A673 (cell line): ENCODE measurements at regions not wholly inside any gene's neighbourhood (a gene's known extent, or its start where the extent isn't known, plus 50 kb on each side); places are given as distances from the start of the nearest gene placed in this dataset.

Experiments used
- BruUV-seq: library from RNA; stranded (reverse); fragments of 400-500 nt; replicated peaks from 2 replicates; lab custom pipeline; 2021; lab: Mats Ljungman, UMichigan
- CTCF ChIA-PET: fragments of 300-600 bp; sonication (Branson Sonifier 250); formaldehyde crosslinking; loops from one replicate; lab custom pipeline; 2022; ENCODE audit warnings: antibody characterized with exemption; lab: Charles Lee
- POLR2A ChIA-PET: fragments of 300-600 bp; sonication (Branson Sonifier 250); formaldehyde crosslinking; loops from one replicate; lab custom pipeline; 2022; ENCODE audit warnings: antibody characterized with exemption; ENCODE audit not compliant: low non-redundant PET; lab: Charles Lee
- DNase-seq: peaks from one replicate; pipeline ENCODE4 v3.0.0-alpha.2; 2015; ENCODE audit warnings: low spot score
- H3K27ac ChIP-seq: fragments of 200-600 bp; sonication (generic); 2 replicates; pipeline ENCODE4 v1.5.1; 2016; ENCODE audit warnings: mixed run types, low read depth, mild to moderate bottlenecking, mixed read lengths, antibody characterized with exemption, low read length; ENCODE audit not compliant: poor library complexity, severe bottlenecking
- H3K27me3 ChIP-seq: fragments of 200-600 bp; sonication (generic); replicated peaks from 2 replicates; pipeline ENCODE4 v1.6.1; 2017; ENCODE audit warnings: mixed run types, low read depth, mild to moderate bottlenecking, mixed read lengths, antibody characterized with exemption, low read length; ENCODE audit not compliant: insufficient read depth, poor library complexity
- H3K36me3 ChIP-seq: fragments of 200-600 bp; sonication (generic); 2 replicates; pipeline ENCODE4 v1.6.1; 2016; ENCODE audit warnings: mixed run types, mild to moderate bottlenecking, mixed read lengths, antibody characterized with exemption, low read length; ENCODE audit not compliant: insufficient read depth, poor library complexity, severe bottlenecking
- H3K4me1 ChIP-seq: fragments of 200-600 bp; sonication (generic); 2 replicates; pipeline ENCODE4 v1.6.1; 2017; ENCODE audit warnings: mixed run types, mild to moderate bottlenecking, mixed read lengths, antibody characterized with exemption, low read length; ENCODE audit not compliant: insufficient read depth, poor library complexity, severe bottlenecking
- H3K4me3 ChIP-seq: fragments of 200-600 bp; sonication (generic); 2 replicates; pipeline ENCODE4 v1.5.1; 2016; ENCODE audit warnings: low read depth, mixed run types, mild to moderate bottlenecking, mixed read lengths, low read length; ENCODE audit not compliant: poor library complexity, severe bottlenecking
- H3K9me3 ChIP-seq: fragments of 200-600 bp; sonication (generic); 2 replicates; pipeline ENCODE4 v1.6.1; 2016; ENCODE audit warnings: mixed run types, low read depth, mild to moderate bottlenecking, mixed read lengths, antibody characterized with exemption, low read length; ENCODE audit not compliant: poor library complexity, severe bottlenecking
- EZH2 ChIP-seq: fragments of 200-600 bp; sonication (generic); IDR thresholded peaks from 2 replicates; pipeline ENCODE4 v1.6.1; 2017; ENCODE audit warnings: borderline replicate concordance, low read depth, mild to moderate bottlenecking, mixed read lengths, antibody characterized with exemption, low read length; ENCODE audit not compliant: poor library complexity, severe bottlenecking
- intact Hi-C: fragments of 100-400 bp; cut with micrococcal nuclease; formaldehyde crosslinking; loops from one replicate; pipeline ENCODE4 v1.10.0; 2022; ENCODE audit not compliant: unreplicated experiment
- TF ChIP-seq, protein P1 (sequence below): fragments of 300-800, 200-600 bp; sonication (generic); conservative IDR thresholded peaks from 2 replicates; pipeline ENCODE4 v1.5.1; 2017; ENCODE audit warnings: low read depth, mild to moderate bottlenecking, antibody characterized with exemption, low read length, moderate library complexity, mixed read lengths

DNA sequence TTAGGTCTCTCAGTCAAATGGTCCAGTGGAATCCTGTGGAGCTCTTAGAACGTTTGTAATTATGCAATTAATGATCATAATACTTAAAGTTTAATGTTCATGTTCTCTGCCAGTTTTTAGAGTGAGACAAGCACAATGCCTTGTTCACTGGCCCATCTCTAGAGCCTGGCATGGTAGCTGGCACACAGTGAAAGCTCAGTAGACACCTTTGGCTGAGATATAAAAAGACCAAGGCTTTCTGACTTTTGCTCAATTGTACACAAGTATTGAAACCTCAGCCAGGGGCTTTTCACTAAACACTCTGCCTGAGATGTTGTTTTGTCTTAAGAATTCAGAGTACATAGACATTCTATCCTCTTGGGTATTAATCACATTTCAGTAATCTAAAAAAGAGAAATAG lies 241.8 kb upstream of the ATP2B1 start:
- H3K4me3 ChIP-seq = no peak overlapping the region
- intact Hi-C loops = no loop called here
- no peak overlapping the region for H3K27ac ChIP-seq
- no peak for DNase-seq
- H3K9me3 ChIP-seq = no peaks in the 10 kb centered on the region
- H3K27me3 ChIP-seq = no peaks in the 10 kb centered on the region
- H3K36me3 ChIP-seq = no peaks in the 10 kb centered on the region
- CTCF ChIA-PET = no interaction called here
- H3K4me1 ChIP-seq = peaks cover 35% of the 10 kb centered on the region
- no TSS peak for BruUV-seq
- POLR2A ChIA-PET = no interaction called here
- TF ChIP-seq EZH2 = no peak
- TF ChIP-seq, protein P1, sequence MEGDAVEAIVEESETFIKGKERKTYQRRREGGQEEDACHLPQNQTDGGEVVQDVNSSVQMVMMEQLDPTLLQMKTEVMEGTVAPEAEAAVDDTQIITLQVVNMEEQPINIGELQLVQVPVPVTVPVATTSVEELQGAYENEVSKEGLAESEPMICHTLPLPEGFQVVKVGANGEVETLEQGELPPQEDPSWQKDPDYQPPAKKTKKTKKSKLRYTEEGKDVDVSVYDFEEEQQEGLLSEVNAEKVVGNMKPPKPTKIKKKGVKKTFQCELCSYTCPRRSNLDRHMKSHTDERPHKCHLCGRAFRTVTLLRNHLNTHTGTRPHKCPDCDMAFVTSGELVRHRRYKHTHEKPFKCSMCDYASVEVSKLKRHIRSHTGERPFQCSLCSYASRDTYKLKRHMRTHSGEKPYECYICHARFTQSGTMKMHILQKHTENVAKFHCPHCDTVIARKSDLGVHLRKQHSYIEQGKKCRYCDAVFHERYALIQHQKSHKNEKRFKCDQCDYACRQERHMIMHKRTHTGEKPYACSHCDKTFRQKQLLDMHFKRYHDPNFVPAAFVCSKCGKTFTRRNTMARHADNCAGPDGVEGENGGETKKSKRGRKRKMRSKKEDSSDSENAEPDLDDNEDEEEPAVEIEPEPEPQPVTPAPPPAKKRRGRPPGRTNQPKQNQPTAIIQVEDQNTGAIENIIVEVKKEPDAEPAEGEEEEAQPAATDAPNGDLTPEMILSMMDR = no peak

DNA sequence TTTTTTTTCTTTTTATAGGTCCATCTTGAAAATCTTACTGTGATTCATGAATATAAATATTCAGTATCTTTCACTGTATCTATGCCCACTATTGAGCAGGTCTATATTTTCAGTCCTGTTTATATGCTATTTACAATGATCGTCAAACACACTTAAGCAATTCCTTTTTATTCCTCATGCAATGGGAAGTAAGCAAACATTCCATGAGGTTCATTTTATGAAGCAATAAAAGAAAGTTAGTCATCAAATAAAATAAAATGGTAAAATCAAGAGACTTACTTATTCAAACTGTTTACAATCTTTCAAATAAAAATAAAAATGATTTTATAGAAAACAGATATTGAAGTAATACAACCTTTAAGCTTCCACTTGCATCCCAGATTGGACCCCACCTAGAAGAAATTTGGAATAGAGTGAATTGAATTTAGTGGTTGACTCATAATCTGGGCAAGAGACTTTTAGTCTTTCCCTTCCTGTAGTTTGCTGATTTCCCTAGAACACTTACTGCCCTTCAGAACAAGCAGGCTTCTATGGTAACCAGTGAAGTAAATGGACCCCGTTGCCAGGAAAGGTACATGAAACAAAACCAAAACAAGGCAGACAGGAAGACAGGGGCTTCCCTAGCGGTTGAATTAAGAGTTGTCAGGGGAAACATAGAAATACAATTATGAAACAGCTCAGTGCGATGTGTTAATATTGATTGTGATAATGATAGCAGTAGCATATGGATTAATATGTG lies 241.0 kb upstream of the ATP2B1 start:
- Histone ChIP-seq H3K9me3 (no peaks in the 10 kb centered on the region), H3K36me3 (no peaks in the 10 kb centered on the region), H3K27me3 (no peaks in the 10 kb centered on the region), H3K4me3 (no peak overlapping the region), H3K4me1 (peaks cover 35% of the 10 kb centered on the region), H3K27ac (no peak overlapping the region)
- intact Hi-C loops = no loop called here
- no peak for TF ChIP-seq EZH2
- TF ChIP-seq, protein P1 = peak; percentile 23; the same call in 1 of the 2 replicates
- peak; percentile 35 for DNase-seq
- ChIA-PET CTCF (no interaction called here), POLR2A (no interaction called here)
- BruUV-seq = no TSS peak

DNA sequence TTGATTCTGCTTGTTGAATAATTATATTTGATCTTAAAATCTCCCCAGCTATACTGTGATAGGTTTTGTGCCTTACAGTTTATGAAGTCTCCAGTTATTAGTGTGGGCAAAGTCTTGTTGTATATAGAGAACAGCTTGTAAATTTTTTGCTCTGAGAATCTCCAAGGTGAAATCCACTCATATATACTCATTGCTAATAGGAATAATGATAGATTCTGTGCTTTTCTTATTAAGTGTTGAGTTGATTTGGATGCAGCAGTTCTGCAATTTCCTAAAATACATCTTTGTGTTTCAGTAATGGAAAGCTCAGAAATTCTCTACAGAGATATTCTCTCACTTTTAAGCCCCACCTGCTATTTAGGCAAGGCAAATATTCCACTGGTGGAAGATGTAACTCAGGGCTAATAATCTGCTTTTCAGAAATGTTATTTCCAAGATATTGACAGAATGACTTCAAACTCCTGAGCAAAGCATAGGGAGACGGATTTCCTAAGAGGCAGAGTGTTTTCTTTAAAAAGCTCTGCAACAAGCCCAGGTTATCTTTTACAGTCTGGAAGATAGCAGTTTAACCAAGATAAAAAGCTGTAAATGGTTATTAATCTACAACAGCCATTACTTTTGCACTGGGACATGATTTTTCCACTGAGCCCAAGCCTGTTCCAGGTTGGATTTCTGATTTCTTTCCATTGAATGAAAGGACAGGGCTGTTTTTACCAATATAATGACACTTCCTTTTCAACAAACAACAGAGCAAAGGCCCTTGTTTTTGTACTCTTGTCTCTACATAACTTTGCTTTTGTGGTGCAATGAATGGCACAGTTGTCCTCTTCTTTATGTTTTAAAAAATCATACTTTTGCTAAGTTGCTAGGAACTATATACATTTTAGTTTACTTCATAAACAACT lies 239.9 kb upstream of the ATP2B1 start:
- TF ChIP-seq, protein P1 = no peak
- no peak for TF ChIP-seq EZH2
- no TSS peak for BruUV-seq
- Histone ChIP-seq H3K4me3 (no peak overlapping the region), H3K36me3 (no peaks in the 10 kb centered on the region), H3K27ac (peak overlapping the region; percentile 62), H3K4me1 (peaks cover 40% of the 10 kb centered on the region), H3K9me3 (no peaks in the 10 kb centered on the region), H3K27me3 (no peaks in the 10 kb centered on the region)
- CTCF ChIA-PET = no interaction called here
- POLR2A ChIA-PET = no interaction called here
- intact Hi-C loops = no loop called here
- DNase-seq = no peak
